ENCODE measurements at regions not wholly inside any gene's neighbourhood (a gene's known extent, or its start where the extent isn't known, plus 50 kb on each side); places are given as distances from the start of the nearest gene placed in this dataset.
"Not testable (repeated sequence)": the region's sequence is repeated elsewhere in the genome, so short reads cannot be mapped to it uniquely, and the experiment has no call there.

GRCh38 chr3:61464518-61465140 lies 96.7 kb upstream of the PTPRG start:
- Histone ChIP-seq H3K36me3 (no peaks in the 10 kb centered on the region), H3K4me3 (no peak overlapping the region), H3K27ac (no peak overlapping the region), H4K20me1 (no peaks in the 10 kb centered on the region), H3K4me2 (no peak overlapping the region), H3K4me1 (no peaks in the 10 kb centered on the region), H3K27me3 (no peaks in the 10 kb centered on the region), H3K9me3 (replicated peaks in 1 of 11) (no peaks in the 10 kb centered on the region), H3K9ac (no peak overlapping the region)
- TF ChIP-seq Cebpa-rat (IDR thresholded peaks at IDR 0.05) = no peak

GRCh38 chr3:61466357-61466756 lies 95.0 kb upstream of the PTPRG start:
- H3K9ac ChIP-seq = no peak overlapping the region
- H3K4me2 ChIP-seq = no peak overlapping the region
- H3K27me3 ChIP-seq = no peaks in the 10 kb centered on the region
- H4K20me1 ChIP-seq = no peaks in the 10 kb centered on the region
- no peaks in the 10 kb centered on the region for H3K4me1 ChIP-seq
- TF ChIP-seq Cebpa-rat (IDR thresholded peaks at IDR 0.05) = no peak
- H3K4me3 ChIP-seq = no peak overlapping the region
- peaks cover 0 to 4% (median 1%) of the 10 kb centered on the region in 11 experiments; a peak in 10 of 22 replicates for H3K9me3 ChIP-seq (replicated peaks in 1 of 11)
- H3K27ac ChIP-seq = no peak overlapping the region
- no peaks in the 10 kb centered on the region for H3K36me3 ChIP-seq

GRCh38 chr3:61483997-61484396 lies 77.4 kb upstream of the PTPRG start:
- TF ChIP-seq Cebpa-rat (IDR thresholded peaks at IDR 0.05) = no peak
- H3K4me1 ChIP-seq = no peaks in the 10 kb centered on the region
- H3K9me3 ChIP-seq (replicated peaks in 1 of 11) = no peaks in the 10 kb centered on the region
- H3K27me3 ChIP-seq = no peaks in the 10 kb centered on the region
- no peaks in the 10 kb centered on the region for H4K20me1 ChIP-seq
- H3K4me2 ChIP-seq = no peak overlapping the region
- no peaks in the 10 kb centered on the region for H3K36me3 ChIP-seq
- H3K9ac ChIP-seq = no peak overlapping the region
- H3K27ac ChIP-seq = no peak overlapping the region
- no peak overlapping the region for H3K4me3 ChIP-seq

- Histone ChIP-seq H3K27ac (no peak overlapping the region), H3K9me3 (replicated peaks in 1 of 11) (no peaks in the 10 kb centered on the region), H3K9ac (no peak overlapping the region), H3K36me3 (no peaks in the 10 kb centered on the region), H4K20me1 (no peaks in the 10 kb centered on the region), H3K4me3 (no peak overlapping the region), H3K27me3 (no peaks in the 10 kb centered on the region), H3K4me2 (no peak overlapping the region), H3K4me1 (no peaks in the 10 kb centered on the region)
- TF ChIP-seq Cebpa-rat (IDR thresholded peaks at IDR 0.05) = no peak
Measured at GRCh38 chr3:61493339-61493738, 68.0 kb upstream of the PTPRG start.

GRCh38 chr3:61494309-61494708 lies 67.1 kb upstream of the PTPRG start:
- H3K9me3 ChIP-seq (replicated peaks in 1 of 11); H4K20me1 ChIP-seq; H3K36me3 ChIP-seq: not testable (repeated sequence)

GRCh38 chr3:61497463-61497862 lies 63.9 kb upstream of the PTPRG start:
- no peak overlapping the region for H3K4me2 ChIP-seq
- TF ChIP-seq Cebpa-rat (IDR thresholded peaks at IDR 0.05) = no peak
- no peaks in the 10 kb centered on the region for H3K36me3 ChIP-seq

More at GRCh38 chr3:61494309-61494708, 67.1 kb upstream of the PTPRG start:
- not testable (repeated sequence) for H3K27ac ChIP-seq, H3K27me3 ChIP-seq, H3K4me1 ChIP-seq, H3K9ac ChIP-seq, H3K4me2 ChIP-seq, H3K4me3 ChIP-seq

GRCh38 chr3:61505197-61505596 lies 56.2 kb upstream of the PTPRG start:
- H4K20me1 ChIP-seq = no peaks in the 10 kb centered on the region
- no peak overlapping the region for H3K9ac ChIP-seq
- no peak for TF ChIP-seq Cebpa-rat (IDR thresholded peaks at IDR 0.05)
- H3K4me2 ChIP-seq = no peak overlapping the region
- no peaks in the 10 kb centered on the region for H3K36me3 ChIP-seq
- H3K27me3 ChIP-seq = no peaks in the 10 kb centered on the region
- no peak overlapping the region for H3K4me3 ChIP-seq
- no peaks in the 10 kb centered on the region for H3K4me1 ChIP-seq
- H3K9me3 ChIP-seq (replicated peaks in 1 of 11) = peaks cover 0 to 16% (median 0%) of the 10 kb centered on the region in 11 experiments; a peak in 6 of 22 replicates
- no peak overlapping the region for H3K27ac ChIP-seq

More at GRCh38 chr3:61497463-61497862, 63.9 kb upstream of the PTPRG start:
- Histone ChIP-seq H3K27ac (no peak overlapping the region), H3K9ac (no peak overlapping the region), H3K4me3 (no peak overlapping the region), H3K27me3 (no peaks in the 10 kb centered on the region), H4K20me1 (no peaks in the 10 kb centered on the region), H3K4me1 (no peaks in the 10 kb centered on the region), H3K9me3 (replicated peaks in 1 of 11) (peaks cover 0 to 2% (median 0%) of the 10 kb centered on the region in 11 experiments; a peak in 1 of 22 replicates)

GRCh38 chr3:61507946-61508345 lies 53.4 kb upstream of the PTPRG start:
- Histone ChIP-seq H3K9me3 (replicated peaks in 1 of 11) (peaks cover 0 to 10% (median 0%) of the 10 kb centered on the region in 11 experiments; a peak in 4 of 22 replicates), H3K27me3 (no peaks in the 10 kb centered on the region), H3K4me2 (no peak overlapping the region), H3K4me3 (no peak overlapping the region), H3K36me3 (no peaks in the 10 kb centered on the region), H4K20me1 (no peaks in the 10 kb centered on the region), H3K4me1 (no peaks in the 10 kb centered on the region), H3K27ac (no peak overlapping the region), H3K9ac (no peak overlapping the region)
- no peak for TF ChIP-seq Cebpa-rat (IDR thresholded peaks at IDR 0.05)
